ENCODE measurements at regions not wholly inside any gene's neighbourhood (a gene's known extent, or its start where the extent isn't known, plus 50 kb on each side); places are given as distances from the start of the nearest gene placed in this dataset.

GRCh38 chr18:25650201-25650941, 298.4 kb upstream of the ZNF521 start:
- no peak for DNase-seq (ENCODE audit: low read depth in 3 of 3)

DNA sequence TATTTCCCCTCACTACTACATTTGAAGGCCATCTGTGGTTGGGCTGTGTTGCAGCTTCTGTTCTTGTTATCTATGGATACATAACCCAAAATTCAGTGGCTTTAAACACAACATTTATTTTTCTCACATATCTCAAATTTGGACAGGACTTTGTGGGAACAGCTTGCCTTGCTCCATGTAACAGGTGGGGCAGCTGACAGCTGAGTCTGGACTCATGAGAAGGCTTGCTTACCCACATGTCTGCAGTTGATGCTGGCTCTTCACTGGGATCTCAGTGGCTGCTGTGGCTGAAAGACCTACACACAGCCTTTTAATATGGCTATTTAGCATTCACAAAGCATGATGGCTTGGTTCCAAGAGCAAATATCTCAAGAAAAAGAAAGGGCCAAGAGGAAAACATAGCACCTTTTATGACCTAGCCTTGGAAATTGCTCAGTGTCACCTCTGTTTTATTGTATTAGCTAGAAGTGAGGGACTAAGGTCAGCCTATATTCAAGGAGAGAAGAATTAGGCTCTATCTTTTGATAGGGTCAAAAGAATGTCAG, 296.8 kb upstream of the ZNF521 start:
- DNase-seq (ENCODE audit: low read depth in 3 of 3) = no peak

- no peak for DNase-seq (ENCODE audit: low read depth in 3 of 3)
Observed at GRCh38 chr18:25647404-25647803, 295.4 kb upstream of the ZNF521 start.

- no peak for DNase-seq (ENCODE audit: low read depth in 3 of 3)
Observed at GRCh38 chr18:25646971-25647370, 295.0 kb upstream of the ZNF521 start.

GRCh38 chr18:25639596-25639995, 287.6 kb upstream of the ZNF521 start:
- no peak for DNase-seq (ENCODE audit: low read depth in 3 of 3)

- DNase-seq (ENCODE audit: low read depth in 3 of 3) = no peak
Observed at GRCh38 chr18:25633563-25633962, 281.6 kb upstream of the ZNF521 start.

GRCh38 chr18:25630682-25631081, 278.7 kb upstream of the ZNF521 start:
- no peak for DNase-seq (ENCODE audit: low read depth in 3 of 3)

DNA sequence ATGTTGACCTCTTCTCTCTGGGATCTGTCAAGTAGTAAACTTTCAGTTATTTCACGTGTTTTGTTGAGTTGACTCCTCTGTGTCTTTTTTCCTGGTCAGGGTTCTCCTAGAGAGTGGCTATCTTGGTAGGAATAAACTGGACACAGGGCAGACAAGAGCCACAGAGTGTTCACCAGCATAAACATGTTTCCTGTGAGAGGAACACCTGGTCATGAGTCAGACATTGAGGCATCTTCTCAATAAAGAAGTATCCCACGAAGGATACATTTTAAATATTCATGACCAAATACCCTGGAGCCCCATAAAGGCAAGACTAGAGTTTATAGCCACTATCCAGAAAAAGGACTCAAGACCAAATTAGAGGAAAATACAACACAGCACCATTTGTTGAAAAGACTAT, 269.7 kb upstream of the ZNF521 start:
- DNase-seq (ENCODE audit: low read depth in 3 of 3) = no peak

DNA sequence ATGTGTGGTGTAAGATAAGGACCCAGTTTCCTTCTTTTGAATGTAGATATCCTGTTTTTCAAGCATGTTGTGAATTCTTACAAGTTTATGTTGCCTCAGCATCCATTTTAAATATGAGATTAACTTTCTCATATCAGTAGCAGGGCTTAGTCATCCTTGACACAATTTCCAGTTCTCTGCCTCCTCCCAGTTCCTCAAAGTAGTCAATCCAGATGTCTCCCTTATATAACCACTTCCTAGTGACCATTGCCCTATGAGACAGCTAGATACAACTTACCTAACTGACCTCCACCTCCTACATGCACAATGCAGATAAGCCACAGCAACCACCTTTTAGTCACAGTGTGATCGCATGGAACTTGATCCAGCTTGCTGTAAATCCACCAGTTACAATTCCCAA, 269.2 kb upstream of the ZNF521 start:
- DNase-seq (ENCODE audit: low read depth in 3 of 3) = no peak

DNA sequence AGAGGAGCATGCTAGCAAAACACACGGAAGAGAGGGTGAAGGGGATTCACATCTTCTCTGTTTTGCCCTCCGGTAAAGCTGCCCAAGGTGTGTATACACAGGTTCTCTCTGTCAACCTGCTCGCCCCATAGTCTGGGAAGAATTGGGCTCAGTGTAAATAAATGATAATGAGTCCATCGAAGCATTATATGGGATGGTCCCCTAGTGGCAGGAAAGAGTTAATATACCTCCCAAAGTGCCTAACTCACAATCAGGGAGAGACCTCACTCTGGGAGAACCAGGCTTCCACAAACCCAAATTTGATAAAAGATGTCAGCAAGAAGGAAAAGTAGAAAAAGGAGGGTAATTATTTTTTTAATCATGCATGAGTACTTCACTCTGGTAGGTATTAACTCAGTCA, 262.2 kb upstream of the ZNF521 start:
- DNase-seq (ENCODE audit: low read depth in 3 of 3) = no peak

GRCh38 chr18:25612466-25612865, 260.5 kb upstream of the ZNF521 start:
- no peak for DNase-seq (ENCODE audit: low read depth in 3 of 3)

GRCh38 chr18:25608091-25608490, 256.1 kb upstream of the ZNF521 start:
- no peak for DNase-seq (ENCODE audit: low read depth in 3 of 3)

DNA sequence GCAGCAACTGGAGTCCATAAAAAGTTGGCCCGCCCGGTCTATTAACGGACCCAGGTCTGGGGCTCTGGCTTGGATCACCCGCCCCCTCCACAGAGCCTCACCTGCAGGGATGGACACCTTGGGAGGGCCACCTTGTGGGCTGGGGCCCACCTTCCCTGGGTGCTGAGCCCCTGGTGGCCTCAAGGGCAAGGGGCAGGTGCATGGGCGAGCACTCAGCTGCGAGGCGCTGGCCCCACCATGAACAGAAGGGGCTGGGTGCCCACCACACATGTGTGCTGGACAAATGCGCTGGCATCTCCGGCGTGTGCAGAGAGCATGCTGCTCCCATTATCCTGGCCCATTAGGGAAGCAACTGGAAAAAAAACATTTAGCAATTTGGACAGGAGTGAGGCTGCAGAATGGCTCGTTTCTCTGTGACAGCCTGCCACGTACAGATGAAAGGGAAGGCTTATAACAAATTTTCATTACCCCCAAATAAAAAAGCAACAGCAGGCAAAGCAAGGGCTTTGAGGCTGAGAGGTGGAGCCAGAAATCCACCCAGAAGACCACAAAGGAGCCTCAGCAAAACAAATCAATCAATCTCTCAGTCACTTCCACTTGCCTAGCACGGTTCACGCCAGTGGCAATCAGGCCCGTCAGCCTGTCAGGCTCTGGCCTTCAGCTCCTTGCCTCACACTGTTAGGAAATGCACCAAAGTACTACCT, 253.1 kb upstream of the ZNF521 start:
- DNase-seq (ENCODE audit: low read depth in 3 of 3) = no peak

DNA sequence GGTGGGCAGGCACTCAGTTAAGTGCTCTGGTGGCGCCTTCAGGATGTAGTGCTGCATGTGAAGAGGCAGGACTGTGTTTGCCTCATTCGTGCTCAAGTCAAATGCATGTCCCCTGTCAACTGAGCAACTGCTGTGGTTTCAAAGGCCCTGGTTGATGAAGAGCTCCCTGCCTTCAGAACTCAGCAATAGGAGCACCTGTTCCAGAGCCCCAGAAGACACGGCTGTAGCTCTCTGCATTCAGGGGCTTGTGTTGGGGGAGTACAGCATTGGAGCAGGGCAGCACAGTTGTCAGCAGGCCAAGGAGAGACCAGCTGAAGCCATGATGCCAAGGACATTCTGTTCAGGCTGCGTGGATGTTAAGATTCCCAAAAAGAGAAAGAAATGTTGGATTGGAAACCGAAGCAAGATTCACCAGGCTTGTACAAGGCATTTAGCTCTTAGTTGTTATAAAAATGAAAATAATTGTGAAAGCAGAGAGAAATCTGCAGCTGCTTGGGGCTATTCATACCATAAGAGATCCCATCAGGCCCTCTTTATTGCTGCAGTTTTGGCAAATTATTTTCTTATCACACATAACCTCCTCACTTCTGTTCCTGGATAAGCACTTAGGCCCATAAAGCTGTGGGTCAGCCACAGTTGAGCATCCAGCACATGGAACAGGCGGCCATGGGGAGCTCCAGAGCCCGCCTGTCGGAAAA, 252.4 kb upstream of the ZNF521 start:
- DNase-seq (ENCODE audit: low read depth in 3 of 3) = no peak

DNA sequence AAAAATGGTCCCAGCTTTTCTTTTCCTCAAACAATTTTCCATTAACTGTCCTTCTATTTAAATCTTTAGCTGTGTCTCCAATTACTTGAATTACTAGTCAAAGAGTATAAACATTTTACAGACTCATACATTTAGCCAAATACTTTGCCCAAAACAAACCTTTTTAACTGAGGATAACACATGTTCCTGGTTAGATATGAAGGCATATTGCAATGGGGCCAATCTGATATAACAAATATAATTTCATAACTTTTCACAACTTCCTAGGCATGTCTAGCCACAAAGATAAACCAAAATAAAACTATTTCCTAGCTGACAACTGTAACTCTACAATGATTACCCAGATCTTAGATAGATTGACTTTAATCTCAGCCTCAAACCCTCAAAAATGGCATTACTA, 247.5 kb upstream of the ZNF521 start:
- DNase-seq (ENCODE audit: low read depth in 3 of 3) = no peak

DNA sequence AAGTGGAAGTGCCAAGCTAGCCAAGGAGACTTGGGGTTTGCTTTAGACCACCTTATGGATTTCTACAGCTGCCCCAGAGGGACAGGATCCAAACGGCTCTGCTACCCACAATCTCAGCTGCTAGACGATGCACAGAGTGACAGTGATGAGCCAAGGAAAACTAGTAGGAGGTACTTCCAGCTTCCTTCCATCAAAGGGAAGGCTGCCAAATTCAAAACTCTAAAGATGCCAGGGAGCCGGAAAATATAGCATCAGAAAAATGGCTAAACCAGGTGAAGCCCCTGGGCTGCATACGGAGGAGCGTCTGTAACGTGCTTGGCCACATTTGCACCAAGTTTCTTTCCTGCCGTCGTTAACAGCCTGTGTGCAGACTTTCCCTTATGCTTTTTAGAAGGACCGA, 245.5 kb upstream of the ZNF521 start:
- no peak for DNase-seq (ENCODE audit: low read depth in 3 of 3)

GRCh38 chr18:25595274-25596060, 243.5 kb upstream of the ZNF521 start:
- DNase-seq (ENCODE audit: low read depth in 3 of 3) = no peak

GRCh38 chr18:25594351-25594750, 242.4 kb upstream of the ZNF521 start:
- DNase-seq (ENCODE audit: low read depth in 3 of 3) = no peak

- no peak for DNase-seq (ENCODE audit: low read depth in 3 of 3)
Observed at GRCh38 chr18:25592804-25593360, 240.9 kb upstream of the ZNF521 start.

DNA sequence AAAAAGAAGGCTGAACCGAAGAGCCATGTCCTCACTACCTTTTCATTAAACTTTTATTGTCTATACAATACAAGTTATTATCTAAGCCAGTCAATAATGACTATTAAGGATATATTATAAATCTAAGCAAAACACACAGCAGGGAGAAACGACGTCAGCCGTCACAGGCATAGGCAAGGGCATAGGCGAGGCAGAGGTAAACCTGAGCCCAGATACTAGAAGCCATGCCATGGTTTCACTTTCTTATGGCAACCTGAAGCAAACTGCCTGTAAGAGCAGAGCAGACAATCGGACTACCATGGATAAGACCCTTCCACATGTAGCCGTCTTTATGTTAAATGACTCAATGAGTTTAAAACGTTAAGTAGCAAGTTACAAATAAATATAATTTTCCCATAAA, 238.5 kb upstream of the ZNF521 start:
- no peak for DNase-seq (ENCODE audit: low read depth in 3 of 3)

GRCh38 chr18:25587545-25587944, 235.6 kb upstream of the ZNF521 start:
- DNase-seq (ENCODE audit: low read depth in 3 of 3) = no peak

DNA sequence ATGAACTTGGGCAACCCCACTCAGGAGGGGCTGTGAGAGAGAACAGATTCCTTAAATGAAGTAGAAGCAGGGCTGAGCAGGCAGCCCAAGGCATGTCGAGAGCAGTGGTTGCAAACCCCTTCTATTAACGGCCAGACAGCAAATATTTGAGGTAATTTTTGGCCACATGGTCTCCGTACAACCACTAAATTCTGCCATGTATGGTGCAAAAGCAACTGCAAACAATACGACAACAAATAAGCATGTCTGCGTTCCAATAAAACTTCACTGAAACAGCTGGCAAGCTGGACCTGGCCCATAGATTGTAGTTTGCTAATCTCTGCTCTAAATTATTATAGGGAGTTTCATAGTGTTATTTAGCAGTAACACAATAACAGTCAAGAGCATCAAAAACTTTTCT, 217.0 kb upstream of the ZNF521 start:
- DNase-seq (ENCODE audit: low read depth in 3 of 3) = no peak

Data from stimulated activated CD4-positive, alpha-beta T cell treated with anti-CD3 and anti-CD28 coated beads, TNF-alpha, amount 100 ng/mL, for 48 hours (primary cell).